ENCODE measurements at regions not wholly inside any gene's neighbourhood (a gene's known extent, or its start where the extent isn't known, plus 50 kb on each side); places are given as distances from the start of the nearest gene placed in this dataset.

GRCh38 chr5:89071941-89072331, 189.0 kb upstream of the MEF2C start:
- no peak for TF ChIP-seq CTCF (IDR thresholded peaks at IDR 0.05; ENCODE audit: insufficient read depth, low read length, poor library complexity, severe bottlenecking)
- TF ChIP-seq EZH2phosphoT487 (conservative IDR thresholded peaks at IDR 0.05; ENCODE audit: low read length): no peak

All from SU-DHL-6 (cell line).